ENCODE measurements at regions not wholly inside any gene's neighbourhood (a gene's known extent, or its start where the extent isn't known, plus 50 kb on each side); places are given as distances from the start of the nearest gene placed in this dataset.

GRCh38 chrX:25600776-25601175 lies 537.4 kb upstream of the MAGEB18 start:
- Histone ChIP-seq H3K36me3 (ENCODE audit: control insufficient read depth in 2 of 2, insufficient read depth in 1 of 2, low read length in 2 of 2) (no peaks in the 10 kb centered on the region), H3K9me3 (ENCODE audit: control insufficient read depth, insufficient read depth, low read depth, low read length) (no peaks in the 10 kb centered on the region), H3K27ac (ENCODE audit: extremely low read depth, low read depth, low read length) (no peak overlapping the region), H3K4me3 (ENCODE audit: low read depth, low read length) (no peak overlapping the region), H3K4me1 (ENCODE audit: control insufficient read depth, insufficient read depth, low read length) (no peaks in the 10 kb centered on the region)
- ChIA-PET POLR2A (no interaction called here), CTCF (interaction anchor here (0.5 to 1.2 kb wide), 2 partner anchors 10 to 22 kb away, joined by 3 to 4 read pairs; no protein-coding TSS in a partner anchor)
- TF ChIP-seq ZSCAN16 (tag by site-specific recombination; IDR thresholded peaks at IDR 0.05), result no peak
- TF ChIP-seq ZSCAN18 (tag by site-specific recombination; IDR thresholded peaks at IDR 0.05), result no peak
- no peak for TF ChIP-seq ZNF404 (tag by site-specific recombination; IDR thresholded peaks at IDR 0.05)
- no peak for TF ChIP-seq ZNF473 (tag by site-specific recombination; IDR thresholded peaks at IDR 0.05)
- TF ChIP-seq ZBTB8A (tag by site-specific recombination; IDR thresholded peaks at IDR 0.05), result no peak
- TF ChIP-seq ZNF114 (tag by site-specific recombination; IDR thresholded peaks at IDR 0.05), result no peak
- TF ChIP-seq ZNF155 (tag by site-specific recombination; IDR thresholded peaks at IDR 0.05), result no peak
- no peak for TF ChIP-seq ZFP3 (tag by site-specific recombination; IDR thresholded peaks at IDR 0.05; ENCODE audit: low read depth)
- TF ChIP-seq ZNF132 (tag by site-specific recombination; IDR thresholded peaks at IDR 0.05; ENCODE audit: borderline replicate concordance), result no peak
- TF ChIP-seq AEBP2 (tag by site-specific recombination; IDR thresholded peaks at IDR 0.05; ENCODE audit: borderline replicate concordance), result no peak
- no peak for TF ChIP-seq PRDM1 (tag by site-specific recombination; IDR thresholded peaks at IDR 0.05)
- no peak for TF ChIP-seq SALL2 (tag by site-specific recombination; IDR thresholded peaks at IDR 0.05; ENCODE audit: borderline replicate concordance)
- no peak for TF ChIP-seq SP3 (tag by site-specific recombination; IDR thresholded peaks at IDR 0.05)
- TF ChIP-seq ZNF830 (tag by site-specific recombination; IDR thresholded peaks at IDR 0.05; ENCODE audit: low read depth), result no peak
- no peak for TF ChIP-seq TCF7L2 (IDR thresholded peaks at IDR 0.05; ENCODE audit: borderline replicate concordance, low read depth, low read length)

- H3K9me3 ChIP-seq (ENCODE audit: control insufficient read depth, insufficient read depth, low read depth, low read length), result no peaks in the 10 kb centered on the region
- H3K27ac ChIP-seq (ENCODE audit: extremely low read depth, low read depth, low read length), result no peak overlapping the region
- no peak for TF ChIP-seq ZNF211 (tag by site-specific recombination; IDR thresholded peaks at IDR 0.05; ENCODE audit: low read depth)
- TF ChIP-seq ZBTB26 (tag by site-specific recombination; optimal IDR thresholded peaks at IDR 0.05), result no peak
- no peak for TF ChIP-seq ZBTB17 (tag by site-specific recombination; IDR thresholded peaks at IDR 0.05)
- no peak for TF ChIP-seq HOXA7 (CRISPR knock-in tag; IDR thresholded peaks at IDR 0.05; ENCODE audit: borderline replicate concordance)
- TF ChIP-seq ZNF324 (tag by site-specific recombination; IDR thresholded peaks at IDR 0.05), result no peak
- no peak for TF ChIP-seq ZNF169 (tag by site-specific recombination; IDR thresholded peaks at IDR 0.05)
- no peak for TF ChIP-seq ZNF239 (tag by site-specific recombination; IDR thresholded peaks at IDR 0.05)
- no peak for TF ChIP-seq ZNF624 (tag by site-specific recombination; IDR thresholded peaks at IDR 0.05)
- no peak for TF ChIP-seq ZNF133 (tag by site-specific recombination; IDR thresholded peaks at IDR 0.05)
- TF ChIP-seq ZNF768 (tag by site-specific recombination; IDR thresholded peaks at IDR 0.05), result no peak
- TF ChIP-seq HOXD13 (CRISPR knock-in tag; IDR thresholded peaks at IDR 0.05; ENCODE audit: borderline replicate concordance), result no peak
- TF ChIP-seq KLF17 (tag by site-specific recombination; IDR thresholded peaks at IDR 0.05), result no peak
- TF ChIP-seq YY2 (tag by site-specific recombination; IDR thresholded peaks at IDR 0.05), result no peak
- ChIA-PET POLR2A (no interaction called here), CTCF (interaction anchor here (0.5 to 1.2 kb wide), 2 partner anchors 11 to 21 kb away, joined by 3 to 4 read pairs; no protein-coding TSS in a partner anchor)
- no peaks in the 10 kb centered on the region for H3K36me3 ChIP-seq (ENCODE audit: control insufficient read depth in 2 of 2, insufficient read depth in 1 of 2, low read length in 2 of 2)
- no peak overlapping the region for H3K4me3 ChIP-seq (ENCODE audit: low read depth, low read length)
- H3K4me1 ChIP-seq (ENCODE audit: control insufficient read depth, insufficient read depth, low read length), result no peaks in the 10 kb centered on the region
Measured at GRCh38 chrX:25601323-25601722, 536.8 kb upstream of the MAGEB18 start.

Data from HEK293 (cell line).